Gastrocnemius medialis (tissue), 4 donors: ENCODE measurements at regions not wholly inside any gene's neighbourhood (a gene's known extent, or its start where the extent isn't known, plus 50 kb on each side); places are given as distances from the start of the nearest gene placed in this dataset.

ENCODE experiments used
- ATAC-seq, 2 donors: fragments of 150-250 bp; one replicate each; pipeline ENCODE4 v1.9.1; 2016
- DNase-seq, 2 donors: peaks; one replicate each; pipeline ENCODE4 v3.0.0-alpha.2; 2019
- H3K27ac ChIP-seq, 4 donors: fragments of 200-600 bp; sonication (generic); 1 replicate in 1 of 4; 2 replicates in 3 of 4; pipeline ENCODE4 v1.5.1; 2016 to 2018; ENCODE audit warnings: mild to moderate bottlenecking in 2 of 4, moderate library complexity in 1 of 4
- H3K27me3 ChIP-seq, 3 donors: fragments of 200-600 bp; sonication (generic) in 2 of 3; 1 replicate in 1 of 3; 2 replicates in 2 of 3; pipeline versions ENCODE4 v1.5.1 to v1.6.0; 2016 to 2019; ENCODE audit warnings: mild to moderate bottlenecking in 1 of 3, moderate library complexity in 1 of 3
- H3K36me3 ChIP-seq, 2 donors: fragments of 200-600 bp; sonication (generic) in 1 of 2; one replicate each; pipeline ENCODE4 v1.5.1; 2017 to 2018
- H3K4me1 ChIP-seq, 2 donors: fragments of 200-600 bp; sonication (generic) in 1 of 2; one replicate each; pipeline ENCODE4 v1.5.1; 2016 to 2017; ENCODE audit warnings: mild to moderate bottlenecking in 2 of 2
- H3K4me3 ChIP-seq, 4 donors: fragments of 200-600 bp; sonication (generic) in 3 of 4; 1 replicate in 1 of 4; 2 replicates in 3 of 4; pipeline ENCODE4 v1.5.1; 2016 to 2019; ENCODE audit warnings: mild to moderate bottlenecking in 2 of 4
- H3K9me3 ChIP-seq, 3 donors: fragments of 200-600 bp; sonication (generic) in 2 of 3; 1 replicate in 1 of 3; 2 replicates in 2 of 3; pipeline ENCODE4 v1.5.1; 2016 to 2019
- CTCF ChIP-seq, 5 experiments: fragments of 450-650 bp in 3 of 5; fragments of 200-600 bp in 2 of 5; sonication (generic) in 2 of 5; IDR thresholded peaks in 4 of 5; conservative IDR thresholded peaks in 1 of 5; 1 replicate in 4 of 5; 2 replicates in 1 of 5; pipeline ENCODE4 v1.5.1; 2016 to 2019; ENCODE audit warnings: antibody characterized with exemption in 5 of 5, mild to moderate bottlenecking in 3 of 5, moderate library complexity in 3 of 5
- POLR2A ChIP-seq, 2 donors: fragments of 450-650 bp; IDR thresholded peaks; one replicate each; pipeline ENCODE4 v1.6.1; 2017; ENCODE audit warnings: antibody characterized with exemption in 2 of 2, mild to moderate bottlenecking in 2 of 2, moderate library complexity in 2 of 2
- in situ Hi-C, 4 donors: fragments of 200-750 bp; cut with MboI; loops; one replicate each; pipeline versions ENCODE4 v1.15.0 to v1.8.0; 2017; ENCODE audit warnings: low sequenced_read_pairs in 4 of 4
- intact Hi-C: fragments of 100-400 bp; cut with DNase I; formaldehyde crosslinking; loops from one replicate; pipeline ENCODE4 v1.15.1; 2023; ENCODE audit warnings: low total_unique reads

GRCh38 chr1:232439011-232439410 is 190.9 kb downstream of the SIPA1L2 start:
- intact Hi-C loops = no loop called here
- H3K27me3 ChIP-seq = no peaks in the 10 kb centered on the region
- peaks cover 0 to 21% of the 10 kb centered on the region in 2 donors for H3K36me3 ChIP-seq
- no peak for DNase-seq
- TF ChIP-seq POLR2A (IDR thresholded peaks at IDR 0.05) = no peak
- TF ChIP-seq CTCF (IDR thresholded peaks at IDR 0.05 in 4 of 5, conservative IDR thresholded peaks at IDR 0.05 in 1 of 5) = no peak
- ATAC-seq = no peak
- no peak overlapping the region for H3K27ac ChIP-seq
- in situ Hi-C loops = no loop called here
- H3K4me1 ChIP-seq = no peaks in the 10 kb centered on the region
- no peak overlapping the region for H3K4me3 ChIP-seq
- H3K9me3 ChIP-seq = no peaks in the 10 kb centered on the region

- no peak for DNase-seq
- no peak overlapping the region for H3K4me3 ChIP-seq
- no peak overlapping the region for H3K27ac ChIP-seq
- in situ Hi-C loops = no loop called here
- intact Hi-C loops = no loop called here
- no peaks in the 10 kb centered on the region for H3K9me3 ChIP-seq
- no peak for TF ChIP-seq CTCF (IDR thresholded peaks at IDR 0.05 in 4 of 5, conservative IDR thresholded peaks at IDR 0.05 in 1 of 5)
- TF ChIP-seq POLR2A (IDR thresholded peaks at IDR 0.05) = no peak
- peaks cover 0 to 21% of the 10 kb centered on the region in 2 donors for H3K36me3 ChIP-seq
- H3K27me3 ChIP-seq = no peaks in the 10 kb centered on the region
- ATAC-seq = no peak
- no peaks in the 10 kb centered on the region for H3K4me1 ChIP-seq
Measured at GRCh38 chr1:232438476-232438875, 191.5 kb downstream of the SIPA1L2 start.

GRCh38 chr1:232437510-232437909 is 192.4 kb downstream of the SIPA1L2 start:
- Histone ChIP-seq H3K27me3 (no peaks in the 10 kb centered on the region), H3K27ac (no peak overlapping the region), H3K4me3 (no peak overlapping the region), H3K4me1 (peaks cover 0 to 2% of the 10 kb centered on the region in 2 donors), H3K9me3 (no peaks in the 10 kb centered on the region), H3K36me3 (peaks cover 0 to 21% of the 10 kb centered on the region in 2 donors)
- in situ Hi-C loops = no loop called here
- ATAC-seq (no peak), DNase-seq (no peak)
- intact Hi-C loops = no loop called here
- TF ChIP-seq CTCF (IDR thresholded peaks at IDR 0.05 in 4 of 5, conservative IDR thresholded peaks at IDR 0.05 in 1 of 5) (no peak), POLR2A (IDR thresholded peaks at IDR 0.05) (no peak)

GRCh38 chr1:232435729-232436128 is 194.2 kb downstream of the SIPA1L2 start:
- TF ChIP-seq CTCF (IDR thresholded peaks at IDR 0.05 in 4 of 5, conservative IDR thresholded peaks at IDR 0.05 in 1 of 5) (no peak), POLR2A (IDR thresholded peaks at IDR 0.05) (no peak)
- in situ Hi-C loops = no loop called here
- DNase-seq (no peak), ATAC-seq (no peak)
- no peak overlapping the region for H3K27ac ChIP-seq
- intact Hi-C loops = no loop called here
- peaks cover 10 to 13% of the 10 kb centered on the region in 2 donors for H3K4me1 ChIP-seq
- no peaks in the 10 kb centered on the region for H3K27me3 ChIP-seq
- no peak overlapping the region for H3K4me3 ChIP-seq
- H3K9me3 ChIP-seq = no peaks in the 10 kb centered on the region
- peaks cover 0 to 16% of the 10 kb centered on the region in 2 donors for H3K36me3 ChIP-seq

GRCh38 chr1:232432313-232432712 is 197.6 kb downstream of the SIPA1L2 start:
- Histone ChIP-seq H3K27ac (no peak overlapping the region), H3K9me3 (no peaks in the 10 kb centered on the region), H3K4me3 (no peak overlapping the region), H3K27me3 (no peaks in the 10 kb centered on the region), H3K36me3 (no peaks in the 10 kb centered on the region), H3K4me1 (peaks cover 23 to 31% of the 10 kb centered on the region in 2 donors)
- no peak for DNase-seq
- TF ChIP-seq POLR2A (IDR thresholded peaks at IDR 0.05) (no peak), CTCF (IDR thresholded peaks at IDR 0.05 in 4 of 5, conservative IDR thresholded peaks at IDR 0.05 in 1 of 5) (no peak)
- in situ Hi-C loops (no loop called here), intact Hi-C loops (no loop called here)
- no peak for ATAC-seq
